C4-2B (cell line): ENCODE measurements at regions not wholly inside any gene's neighbourhood (a gene's known extent, or its start where the extent isn't known, plus 50 kb on each side); places are given as distances from the start of the nearest gene placed in this dataset.
"Not testable (repeated sequence)": the region's sequence is repeated elsewhere in the genome, so short reads cannot be mapped to it uniquely, and the experiment has no call there.

ENCODE experiments used
- H3K27ac ChIP-seq: fragments of 450-650 bp; 2 replicates; pipeline ENCODE4 v1.5.1; 2017
- ZFX ChIP-seq: fragments of 450-650 bp; IDR thresholded peaks from 2 replicates; pipeline ENCODE4 v1.6.1; 2017
- TF ChIP-seq, protein P1 (sequence below): fragments of 450-650 bp; conservative IDR thresholded peaks from 2 replicates; pipeline ENCODE4 v1.5.1; 2017; ENCODE audit warnings: mild to moderate bottlenecking

DNA sequence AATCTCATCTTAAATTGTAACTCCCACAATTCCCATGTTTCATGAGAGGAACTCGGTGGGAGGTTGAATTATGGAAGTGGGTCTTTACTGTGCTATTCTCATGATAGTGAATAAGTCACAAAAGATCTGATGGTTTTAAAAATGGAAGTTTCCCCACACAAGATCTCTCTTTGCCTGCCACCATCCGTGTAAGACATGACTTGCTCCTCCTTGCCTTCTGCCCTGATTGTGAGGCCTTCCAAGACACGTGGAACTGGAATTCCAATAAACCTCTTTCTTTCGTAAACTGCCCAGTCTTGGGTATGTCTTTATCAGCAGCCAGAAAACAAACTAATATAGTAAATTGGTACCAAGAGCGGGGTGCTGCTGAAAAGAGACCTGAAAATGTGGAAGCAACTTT, 761.6 kb upstream of the RGS18 start:
- no peak overlapping the region for H3K27ac ChIP-seq
- TF ChIP-seq ZFX: no peak
- TF ChIP-seq, protein P1, sequence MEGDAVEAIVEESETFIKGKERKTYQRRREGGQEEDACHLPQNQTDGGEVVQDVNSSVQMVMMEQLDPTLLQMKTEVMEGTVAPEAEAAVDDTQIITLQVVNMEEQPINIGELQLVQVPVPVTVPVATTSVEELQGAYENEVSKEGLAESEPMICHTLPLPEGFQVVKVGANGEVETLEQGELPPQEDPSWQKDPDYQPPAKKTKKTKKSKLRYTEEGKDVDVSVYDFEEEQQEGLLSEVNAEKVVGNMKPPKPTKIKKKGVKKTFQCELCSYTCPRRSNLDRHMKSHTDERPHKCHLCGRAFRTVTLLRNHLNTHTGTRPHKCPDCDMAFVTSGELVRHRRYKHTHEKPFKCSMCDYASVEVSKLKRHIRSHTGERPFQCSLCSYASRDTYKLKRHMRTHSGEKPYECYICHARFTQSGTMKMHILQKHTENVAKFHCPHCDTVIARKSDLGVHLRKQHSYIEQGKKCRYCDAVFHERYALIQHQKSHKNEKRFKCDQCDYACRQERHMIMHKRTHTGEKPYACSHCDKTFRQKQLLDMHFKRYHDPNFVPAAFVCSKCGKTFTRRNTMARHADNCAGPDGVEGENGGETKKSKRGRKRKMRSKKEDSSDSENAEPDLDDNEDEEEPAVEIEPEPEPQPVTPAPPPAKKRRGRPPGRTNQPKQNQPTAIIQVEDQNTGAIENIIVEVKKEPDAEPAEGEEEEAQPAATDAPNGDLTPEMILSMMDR: no peak

DNA sequence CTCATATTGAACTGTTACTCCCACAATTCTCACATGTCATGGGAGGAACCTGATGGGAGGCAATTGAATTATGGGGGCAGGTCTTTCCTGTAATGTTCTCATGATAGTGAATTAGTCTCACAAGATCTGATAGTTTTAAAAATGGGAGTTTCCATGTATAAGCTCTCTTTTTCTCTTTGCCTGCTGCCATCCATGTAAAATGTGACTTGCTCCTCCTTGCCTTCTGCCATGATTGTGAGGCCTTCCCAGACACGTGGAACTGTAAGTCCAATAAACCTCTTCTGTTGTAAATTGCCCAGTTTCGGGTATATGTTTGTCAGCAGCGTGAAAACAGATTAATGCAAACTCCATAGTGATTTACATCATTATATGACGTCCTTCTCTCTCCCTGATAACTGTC, 759.7 kb upstream of the RGS18 start:
- no peak overlapping the region for H3K27ac ChIP-seq
- no peak for TF ChIP-seq ZFX
- TF ChIP-seq, protein P1: no peak

DNA sequence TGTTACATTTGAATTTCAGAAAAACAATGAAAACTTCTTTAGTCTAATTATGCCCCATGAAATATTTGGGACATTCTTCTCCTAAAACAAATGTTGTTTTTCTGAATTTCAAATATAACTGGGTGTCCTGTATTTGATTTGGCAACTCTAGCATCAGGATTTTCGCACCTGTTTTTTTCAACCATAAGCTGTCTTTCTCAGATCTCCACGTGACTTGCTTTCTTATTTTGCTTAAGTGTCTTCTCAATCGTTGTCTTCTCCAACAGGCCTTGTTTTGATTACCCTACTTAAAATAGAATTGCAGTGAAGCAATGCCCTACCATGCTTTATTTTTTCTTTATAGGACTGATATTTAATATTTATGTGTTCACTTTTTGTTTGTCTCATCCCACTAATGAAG, 752.8 kb upstream of the RGS18 start:
- TF ChIP-seq, protein P1: no peak
- no peak for TF ChIP-seq ZFX
- H3K27ac ChIP-seq: no peak overlapping the region

DNA sequence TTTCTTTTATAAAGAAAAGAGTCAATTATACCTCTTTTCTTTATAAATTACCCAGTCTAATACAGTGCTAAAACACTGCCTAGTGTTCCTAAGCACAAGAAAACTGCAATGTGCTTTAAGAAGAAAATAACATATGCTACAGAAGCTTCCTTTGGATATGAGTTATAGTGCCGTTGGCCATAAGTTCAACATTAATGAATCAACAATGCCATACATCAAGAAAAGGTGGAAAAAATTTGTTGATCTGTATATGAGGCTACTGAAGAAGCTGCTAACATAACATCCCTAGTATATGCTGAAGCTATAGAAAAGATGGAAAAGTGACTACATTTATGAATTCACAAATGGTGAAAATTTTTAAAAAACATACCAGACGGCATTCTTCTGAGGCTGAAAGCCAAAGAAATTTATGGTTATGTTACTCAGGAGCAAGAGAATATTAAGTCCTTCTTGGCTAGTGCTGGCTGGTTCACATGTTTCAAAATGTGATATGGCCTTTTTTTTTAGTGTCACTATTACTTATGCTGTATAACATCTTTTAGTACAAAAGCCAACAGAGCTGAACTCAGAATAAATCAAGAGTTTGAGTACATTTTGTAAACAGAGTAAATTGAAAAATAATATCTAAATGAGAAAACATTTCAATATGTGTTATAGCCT, 743.2 kb upstream of the RGS18 start:
- H3K27ac ChIP-seq: no peak overlapping the region
- TF ChIP-seq ZFX: no peak
- TF ChIP-seq, protein P1: no peak

DNA sequence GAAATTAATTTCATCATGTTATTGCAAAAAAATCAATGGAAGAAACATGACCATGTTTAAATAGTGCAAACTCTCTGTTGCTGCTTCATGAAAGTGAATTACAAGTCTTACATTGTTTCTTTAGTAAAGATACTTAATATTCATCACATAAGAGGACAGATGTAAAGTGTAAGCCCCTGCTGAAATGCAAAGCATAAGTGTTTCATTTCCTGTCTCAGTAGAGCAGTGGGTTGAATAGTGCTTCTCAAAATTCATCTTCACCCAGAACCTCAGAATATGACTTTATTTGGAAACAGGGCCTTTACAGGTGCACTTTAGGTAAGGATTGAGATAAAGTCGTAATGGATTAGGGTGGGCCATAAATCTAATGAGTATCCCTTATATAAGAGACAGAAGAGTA, 738.4 kb upstream of the RGS18 start:
- H3K27ac ChIP-seq: no peak overlapping the region
- TF ChIP-seq, protein P1: no peak
- TF ChIP-seq ZFX: no peak

DNA sequence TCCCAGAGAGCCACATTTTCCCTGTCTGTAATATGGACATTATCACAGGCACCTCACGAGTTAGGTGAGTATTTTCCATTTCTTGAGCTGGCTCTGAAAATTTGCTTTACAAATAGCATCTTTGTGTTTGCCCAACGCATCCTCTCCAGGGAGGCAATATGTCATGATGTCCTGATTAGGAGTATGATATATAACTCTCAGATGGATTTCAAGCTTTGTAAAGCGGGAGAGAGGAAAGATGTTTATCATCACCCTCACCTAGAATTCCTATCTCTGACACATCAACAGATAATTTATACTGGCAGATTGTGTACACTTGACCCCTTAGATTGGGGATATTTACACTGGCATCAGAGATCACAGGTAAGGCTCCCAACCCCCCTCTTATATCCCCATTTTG, 730.7 kb upstream of the RGS18 start:
- no peak for TF ChIP-seq ZFX
- H3K27ac ChIP-seq: no peak overlapping the region

DNA sequence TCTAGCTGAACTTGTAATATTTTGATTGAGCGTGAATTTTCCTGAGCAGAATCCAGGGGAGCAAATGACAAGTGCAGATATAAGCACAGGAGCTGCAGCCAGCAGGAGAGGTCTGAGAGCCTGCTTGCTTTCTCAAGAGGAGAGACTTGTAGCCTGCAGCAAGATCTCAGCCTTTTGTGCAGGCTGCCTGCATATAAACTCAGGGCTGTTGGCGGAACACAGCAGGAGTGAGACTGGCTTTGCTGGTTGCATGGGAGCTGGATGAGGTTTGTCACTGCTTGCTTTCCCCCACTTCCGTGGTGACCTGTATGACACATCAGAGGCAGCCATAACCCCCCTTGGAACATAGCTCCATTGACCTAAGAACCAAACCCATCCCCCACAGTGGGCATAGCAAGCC, 725.4 kb upstream of the RGS18 start:
- no peak for TF ChIP-seq ZFX
- TF ChIP-seq, protein P1: no peak
- H3K27ac ChIP-seq: no peak overlapping the region

DNA sequence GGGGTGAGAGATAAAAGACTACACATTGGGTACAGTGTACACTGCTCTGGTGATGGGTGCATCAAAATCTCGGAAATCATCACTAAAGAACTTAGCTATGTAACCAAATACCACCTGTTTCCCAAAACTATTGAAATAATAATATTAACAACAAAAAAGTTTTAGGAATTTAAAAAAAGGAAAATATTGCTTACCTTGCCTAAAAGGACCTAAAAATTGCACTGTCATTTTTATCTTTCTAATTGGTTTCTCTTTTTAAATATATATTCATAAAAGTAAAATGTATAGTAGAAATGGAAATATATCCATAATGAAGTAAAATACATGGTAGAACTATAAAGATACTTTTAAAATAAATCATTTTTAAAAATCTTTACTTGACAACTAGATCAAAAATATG, 719.3 kb upstream of the RGS18 start:
- no peak overlapping the region for H3K27ac ChIP-seq
- TF ChIP-seq ZFX: no peak
- TF ChIP-seq, protein P1: no peak

DNA sequence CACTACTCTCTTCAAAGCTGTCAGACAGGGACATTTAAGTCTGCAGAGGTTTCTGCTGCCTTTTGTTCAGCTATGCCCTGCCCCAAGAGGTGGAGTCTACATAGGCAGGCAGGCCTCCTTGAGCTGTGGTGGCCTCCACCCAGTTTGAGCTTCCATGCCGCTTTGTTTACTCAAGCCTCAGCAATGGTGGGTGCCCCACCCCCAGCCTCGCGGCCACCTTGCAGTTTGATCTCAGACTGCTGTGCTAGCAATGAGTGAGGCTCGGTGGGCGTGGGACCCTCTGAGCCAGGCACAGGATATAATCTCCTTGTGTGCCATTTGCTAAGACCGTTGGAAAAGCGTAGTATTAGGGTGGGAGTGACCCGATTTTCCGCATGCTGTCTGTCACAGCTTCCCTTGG, 710.0 kb upstream of the RGS18 start:
- H3K27ac ChIP-seq: not testable (repeated sequence)
